Activated gamma-delta T cell treated with Interleukin-2 at 50 U/mL for 16 hours (primary cell): ENCODE measurements at regions not wholly inside any gene's neighbourhood (a gene's known extent, or its start where the extent isn't known, plus 50 kb on each side); places are given as distances from the start of the nearest gene placed in this dataset.

Experiments used
- DNase-seq: peaks from one replicate; pipeline ENCODE4 v3.0.0-alpha.2; 2020

GRCh38 chr13:71067165-71067815, 799.7 kb downstream of the DACH1 start:
- no peak for DNase-seq

- no peak for DNase-seq
These were observed 810.4 kb downstream of the DACH1 start for GRCh38 chr13:71056581-71056980.

GRCh38 chr13:71055644-71056043, 811.4 kb downstream of the DACH1 start:
- DNase-seq = no peak

GRCh38 chr13:71055047-71055446, 812.0 kb downstream of the DACH1 start:
- DNase-seq = no peak

GRCh38 chr13:71054358-71054757, 812.6 kb downstream of the DACH1 start:
- no peak for DNase-seq

GRCh38 chr13:71051573-71051972, 815.4 kb downstream of the DACH1 start:
- no peak for DNase-seq

GRCh38 chr13:71046360-71047079, 820.5 kb downstream of the DACH1 start:
- DNase-seq = no peak

GRCh38 chr13:71045101-71045500, 821.9 kb downstream of the DACH1 start:
- DNase-seq = no peak

GRCh38 chr13:71039440-71039839, 827.6 kb downstream of the DACH1 start:
- no peak for DNase-seq

- no peak for DNase-seq
These were observed 833.0 kb downstream of the DACH1 start for GRCh38 chr13:71034018-71034417.

GRCh38 chr13:71033026-71033425, 834.0 kb downstream of the DACH1 start:
- no peak for DNase-seq

GRCh38 chr13:71030784-71031183, 836.2 kb downstream of the DACH1 start:
- no peak for DNase-seq

- no peak for DNase-seq
These were observed 838.1 kb downstream of the DACH1 start for GRCh38 chr13:71028884-71029283.

- DNase-seq = no peak
These were observed 845.1 kb downstream of the DACH1 start for GRCh38 chr13:71021825-71022422.

- DNase-seq = no peak
These were observed 848.0 kb downstream of the DACH1 start for GRCh38 chr13:71018995-71019394.

- no peak for DNase-seq
These were observed 848.5 kb downstream of the DACH1 start for GRCh38 chr13:71018544-71018943.

GRCh38 chr13:71017607-71018006, 849.4 kb downstream of the DACH1 start:
- DNase-seq = no peak

GRCh38 chr13:71015516-71015915, 851.5 kb downstream of the DACH1 start:
- no peak for DNase-seq

GRCh38 chr13:71015021-71015420, 852.0 kb downstream of the DACH1 start:
- no peak for DNase-seq

- no peak for DNase-seq
These were observed 861.1 kb downstream of the DACH1 start for GRCh38 chr13:71005919-71006318.

GRCh38 chr13:70995338-70995737, 871.7 kb downstream of the DACH1 start:
- DNase-seq = no peak

GRCh38 chr13:70994191-70994590, 872.8 kb downstream of the DACH1 start:
- DNase-seq = no peak

- no peak for DNase-seq
These were observed 878.8 kb upstream of the KLHL1 start for GRCh38 chr13:70987043-70987442.

- DNase-seq = no peak
These were observed 877.1 kb upstream of the KLHL1 start for GRCh38 chr13:70985371-70985770.
